ENCODE measurements at regions not wholly inside any gene's neighbourhood (a gene's known extent, or its start where the extent isn't known, plus 50 kb on each side); places are given as distances from the start of the nearest gene placed in this dataset.

GRCh38 chr1:181155339-181155738 is 66.8 kb downstream of the IER5 start:
- peaks cover 2% of the 10 kb centered on the region for H3K27me3 Mint-ChIP-seq (ENCODE audit: low read depth)
- no peak overlapping the region for H3K27ac Mint-ChIP-seq (ENCODE audit: unreplicated experiment)

GRCh38 chr1:181159451-181160140 is 71.1 kb downstream of the IER5 start:
- no peak overlapping the region for H3K27ac Mint-ChIP-seq (ENCODE audit: unreplicated experiment)

More at GRCh38 chr1:181155339-181155738, 66.8 kb downstream of the IER5 start:
- no peak for DNase-seq (ENCODE audit: low spot score)
- TF ChIP-seq CTCF (IDR thresholded peaks at IDR 0.05) = no peak
- Mint-ChIP-seq H3K9me3 (ENCODE audit: low read depth) (no peaks in the 10 kb centered on the region), H3K36me3 (ENCODE audit: low read depth) (no peaks in the 10 kb centered on the region), H3K4me3 (ENCODE audit: unreplicated experiment) (no peak overlapping the region), H3K4me1 (ENCODE audit: low read depth) (peaks cover 30% of the 10 kb centered on the region)

GRCh38 chr1:181160322-181160721 is 71.8 kb downstream of the IER5 start:
- no peak overlapping the region for H3K27ac Mint-ChIP-seq (ENCODE audit: unreplicated experiment)

More at GRCh38 chr1:181159451-181160140, 71.1 kb downstream of the IER5 start:
- Mint-ChIP-seq H3K4me1 (ENCODE audit: low read depth) (peaks cover 8% of the 10 kb centered on the region), H3K27me3 (ENCODE audit: low read depth) (peaks cover 4% of the 10 kb centered on the region), H3K9me3 (ENCODE audit: low read depth) (peaks cover 21% of the 10 kb centered on the region), H3K4me3 (ENCODE audit: unreplicated experiment) (no peak overlapping the region), H3K36me3 (ENCODE audit: low read depth) (peaks cover 5% of the 10 kb centered on the region)
- no peak for TF ChIP-seq CTCF (IDR thresholded peaks at IDR 0.05)
- DNase-seq (ENCODE audit: low spot score) = no peak

GRCh38 chr1:181160998-181161870 is 72.7 kb downstream of the IER5 start:
- no peak for DNase-seq (ENCODE audit: low spot score)
- Mint-ChIP-seq H3K36me3 (ENCODE audit: low read depth) (peaks cover 5% of the 10 kb centered on the region), H3K4me1 (ENCODE audit: low read depth) (peaks cover 8% of the 10 kb centered on the region), H3K27ac (ENCODE audit: unreplicated experiment) (no peak overlapping the region), H3K27me3 (ENCODE audit: low read depth) (peaks cover 4% of the 10 kb centered on the region), H3K9me3 (ENCODE audit: low read depth) (peaks cover 23% of the 10 kb centered on the region), H3K4me3 (ENCODE audit: unreplicated experiment) (no peak overlapping the region)
- no peak for TF ChIP-seq CTCF (IDR thresholded peaks at IDR 0.05)

More at GRCh38 chr1:181160322-181160721, 71.8 kb downstream of the IER5 start:
- Mint-ChIP-seq H3K27me3 (ENCODE audit: low read depth) (peaks cover 4% of the 10 kb centered on the region), H3K36me3 (ENCODE audit: low read depth) (peaks cover 5% of the 10 kb centered on the region), H3K4me1 (ENCODE audit: low read depth) (peaks cover 8% of the 10 kb centered on the region), H3K4me3 (ENCODE audit: unreplicated experiment) (no peak overlapping the region), H3K9me3 (ENCODE audit: low read depth) (peaks cover 23% of the 10 kb centered on the region)
- DNase-seq (ENCODE audit: low spot score) = no peak
- TF ChIP-seq CTCF (IDR thresholded peaks at IDR 0.05) = no peak

GRCh38 chr1:181163662-181164061 is 75.2 kb downstream of the IER5 start:
- H3K36me3 Mint-ChIP-seq (ENCODE audit: low read depth) = peaks cover 5% of the 10 kb centered on the region
- TF ChIP-seq CTCF (IDR thresholded peaks at IDR 0.05) = no peak
- peaks cover 23% of the 10 kb centered on the region for H3K9me3 Mint-ChIP-seq (ENCODE audit: low read depth)
- H3K27me3 Mint-ChIP-seq (ENCODE audit: low read depth) = peaks cover 9% of the 10 kb centered on the region
- H3K4me1 Mint-ChIP-seq (ENCODE audit: low read depth) = peaks cover 11% of the 10 kb centered on the region
- no peak overlapping the region for H3K4me3 Mint-ChIP-seq (ENCODE audit: unreplicated experiment)
- H3K27ac Mint-ChIP-seq (ENCODE audit: unreplicated experiment) = no peak overlapping the region
- no peak for DNase-seq (ENCODE audit: low spot score)

Data from chondrocyte (in vitro differentiated cells).